ENCODE measurements at regions not wholly inside any gene's neighbourhood (a gene's known extent, or its start where the extent isn't known, plus 50 kb on each side); places are given as distances from the start of the nearest gene placed in this dataset.

DNA sequence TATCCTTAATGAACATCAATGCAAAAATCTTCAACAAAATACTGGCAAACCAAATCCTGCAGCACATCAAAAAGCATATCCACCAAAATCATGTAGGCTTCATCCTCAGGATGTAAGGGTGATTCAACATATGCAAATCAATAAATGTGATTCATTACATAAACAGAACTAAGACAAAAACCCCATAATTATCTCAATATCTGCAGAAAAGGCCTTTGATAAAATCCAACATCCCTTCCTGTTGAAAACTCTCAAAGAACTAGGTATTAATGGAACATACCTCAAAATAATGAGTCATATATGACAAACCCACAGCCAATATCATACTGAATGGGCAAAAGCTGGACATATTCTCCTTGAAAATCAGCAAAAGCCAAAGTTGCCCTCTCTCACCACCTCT, 54.6 kb upstream of the DEPDC1 start:
- no peak overlapping the region for H3K27ac ChIP-seq

DNA sequence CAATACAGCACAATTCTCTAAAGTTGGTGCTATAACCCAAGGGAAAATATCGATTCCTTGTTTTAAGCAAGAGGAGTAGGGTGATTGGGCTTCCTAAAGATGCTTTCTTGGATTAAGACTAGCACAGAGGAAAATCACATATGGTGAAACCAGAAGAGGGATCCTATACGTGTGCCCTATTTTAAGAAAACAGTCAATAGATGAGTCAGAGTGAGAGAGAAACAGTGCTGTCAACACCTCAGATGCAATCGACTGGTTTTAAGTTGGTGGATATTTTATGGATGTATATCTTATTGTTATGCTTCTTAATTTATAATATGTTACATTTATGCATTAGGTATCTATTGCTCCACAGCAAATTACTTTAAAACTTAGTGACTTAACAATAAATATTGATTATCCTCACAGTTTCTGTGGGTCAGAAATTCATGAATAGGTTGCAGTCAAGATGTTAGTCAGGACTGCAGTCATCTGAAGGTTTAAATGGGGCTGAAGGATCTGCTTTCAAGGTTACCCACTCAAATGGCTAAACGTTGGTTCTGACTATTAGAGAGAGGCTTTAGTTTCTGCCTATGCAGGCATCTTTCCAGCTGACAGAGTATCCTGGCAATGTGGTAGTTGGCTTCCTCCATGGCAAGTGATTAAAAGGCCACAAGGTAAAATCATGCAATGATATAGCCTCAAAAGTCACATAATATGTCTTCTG, 61.6 kb upstream of the DEPDC1 start:
- H3K4me3 ChIP-seq: no peak overlapping the region
- no peak overlapping the region for H3K27ac ChIP-seq

More for the DNA sequence above, 54.6 kb upstream of the DEPDC1 start:
- no peak overlapping the region for H3K4me3 ChIP-seq

GRCh38 chr1:68565923-68566322, 69.0 kb upstream of the DEPDC1 start:
- Histone ChIP-seq H3K4me3 (no peak overlapping the region), H3K27ac (no peak overlapping the region)

DNA sequence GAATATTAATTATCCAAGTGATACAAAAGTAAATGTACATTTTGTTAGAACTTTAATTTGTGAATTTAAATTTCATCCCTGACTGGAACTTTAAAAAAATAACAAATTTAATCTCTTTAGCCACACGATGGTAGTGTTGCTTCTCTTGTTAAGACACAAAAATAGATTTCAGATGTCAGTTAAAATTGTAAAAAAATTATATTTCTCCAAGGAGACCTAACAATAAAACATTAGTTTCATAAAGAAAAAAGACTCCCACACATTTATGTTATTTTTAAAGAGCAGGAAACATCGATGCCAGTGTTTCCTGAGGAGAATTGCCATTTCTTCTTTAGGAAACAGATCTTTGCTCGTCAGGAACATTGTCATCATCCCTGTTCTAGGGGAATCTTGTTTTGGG, 74.0 kb upstream of the DEPDC1 start:
- Histone ChIP-seq H3K27ac (peak overlapping the region in 2 of 21 experiments; percentile 0 to 66), H3K4me3 (no peak overlapping the region)

DNA sequence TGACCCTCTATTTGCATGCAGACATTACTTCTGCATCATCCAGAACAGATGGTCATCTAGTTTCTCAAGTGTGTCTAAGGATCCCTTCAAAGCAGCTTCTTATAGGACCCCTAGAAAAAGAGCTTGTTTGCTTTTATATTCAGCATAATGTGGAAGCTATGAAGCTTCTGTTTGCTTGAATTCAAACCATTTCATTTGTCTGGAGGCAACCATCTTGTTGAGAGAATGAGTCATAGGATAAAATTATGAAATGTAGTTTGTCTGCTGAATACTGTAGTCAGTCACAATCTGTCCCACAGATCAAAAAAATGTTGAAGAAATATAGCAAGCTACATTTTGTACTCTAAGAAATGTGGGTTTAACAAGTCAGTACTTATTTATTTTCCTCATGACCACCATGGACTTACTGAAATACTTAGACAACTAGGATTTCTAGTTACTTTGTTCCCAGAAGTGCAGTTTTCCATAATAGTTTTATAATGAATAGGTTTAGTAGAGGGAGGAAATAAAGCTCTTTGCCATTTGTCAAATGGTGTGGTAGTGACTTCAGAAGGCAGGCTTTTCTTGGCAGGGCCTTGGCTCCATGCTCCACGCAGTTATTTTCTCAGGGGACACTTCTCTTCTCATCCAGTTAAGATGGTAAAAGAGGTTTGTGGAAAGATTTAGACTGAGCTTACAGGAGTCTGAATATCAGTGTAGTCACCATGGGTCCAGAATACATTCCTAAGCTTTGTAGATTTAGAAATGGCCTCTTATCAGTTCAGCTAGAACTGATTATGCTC, 74.8 kb upstream of the DEPDC1 start:
- peak overlapping the region in 8 of 21 experiments; percentile 0 to 66 (median 30) for H3K27ac ChIP-seq
- H3K4me3 ChIP-seq: no peak overlapping the region

DNA sequence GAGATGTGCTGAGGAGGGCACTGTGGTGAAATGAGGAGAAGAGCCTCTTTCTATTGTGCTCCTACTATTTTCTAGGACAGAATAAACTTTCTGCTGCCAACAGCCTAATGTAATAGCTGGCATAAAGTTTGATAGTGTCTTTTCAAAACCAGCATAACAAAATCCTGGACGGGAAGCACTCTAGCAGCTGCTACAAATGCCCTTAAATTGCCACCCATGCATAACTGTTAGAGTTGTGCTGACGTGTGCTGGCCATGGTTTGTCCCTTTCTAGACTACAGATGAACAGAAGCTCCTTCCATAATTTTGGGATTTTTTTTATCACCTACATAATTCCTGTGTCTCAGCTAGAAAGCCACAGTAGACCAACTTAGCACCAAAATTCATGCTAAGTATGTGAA, 88.5 kb upstream of the DEPDC1 start:
- H3K4me3 ChIP-seq: no peak overlapping the region
- no peak overlapping the region for H3K27ac ChIP-seq

- no peak overlapping the region for H3K27ac ChIP-seq
- H3K4me3 ChIP-seq: no peak overlapping the region
Observed at GRCh38 chr1:68586766-68587165, 89.9 kb upstream of the DEPDC1 start.

- Histone ChIP-seq H3K27ac (no peak overlapping the region), H3K4me3 (no peak overlapping the region)
Observed at GRCh38 chr1:68588304-68588703, 91.4 kb upstream of the DEPDC1 start.

DNA sequence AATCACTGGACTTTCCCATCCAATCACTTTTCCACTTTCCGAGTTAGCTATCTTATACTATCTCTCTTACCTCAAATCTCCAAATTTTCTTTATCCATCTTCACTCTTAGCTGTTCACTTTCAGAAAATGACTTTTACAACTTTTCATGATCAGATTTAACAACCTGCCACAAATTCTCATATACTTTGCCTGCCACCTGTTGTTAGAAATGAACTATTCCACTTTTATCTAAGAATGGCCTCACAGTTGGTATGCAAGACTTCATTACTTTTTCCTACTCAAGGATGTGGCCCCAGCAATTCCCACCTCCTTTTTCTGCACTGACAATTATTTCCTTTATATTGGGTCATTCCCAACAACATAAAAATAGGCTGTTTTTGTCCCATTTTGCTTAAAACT, 93.6 kb upstream of the DEPDC1 start:
- Histone ChIP-seq H3K4me3 (no peak overlapping the region), H3K27ac (no peak overlapping the region)

- no peak overlapping the region for H3K4me3 ChIP-seq
- no peak overlapping the region for H3K27ac ChIP-seq
Observed at GRCh38 chr1:68594851-68595250, 98.0 kb upstream of the DEPDC1 start.

GRCh38 chr1:68600049-68600661, 103.3 kb upstream of the DEPDC1 start:
- no peak overlapping the region for H3K27ac ChIP-seq
- no peak overlapping the region for H3K4me3 ChIP-seq

- Histone ChIP-seq H3K27ac (no peak overlapping the region), H3K4me3 (no peak overlapping the region)
Observed at GRCh38 chr1:68608289-68608688, 111.4 kb upstream of the DEPDC1 start.

DNA sequence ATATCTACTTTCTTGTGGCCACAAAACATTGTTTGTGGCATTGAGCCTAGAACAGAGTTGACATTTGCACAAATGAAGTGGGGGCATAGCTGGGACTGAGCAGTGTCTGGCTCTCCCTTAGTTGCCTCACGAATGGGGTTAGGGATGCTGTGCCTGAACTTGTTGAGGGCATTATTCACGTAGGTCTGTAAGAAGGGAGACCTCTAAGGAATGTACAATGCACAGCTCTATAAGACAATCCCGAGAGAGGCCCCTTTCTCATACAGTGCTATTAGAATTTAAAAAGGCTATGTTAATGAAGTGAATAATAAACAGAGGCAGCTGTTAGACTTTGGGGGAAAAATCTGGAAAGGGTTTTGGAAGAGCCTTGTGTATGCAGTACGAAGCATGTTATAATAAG, 118.4 kb upstream of the DEPDC1 start:
- H3K4me3 ChIP-seq: no peak overlapping the region

DNA sequence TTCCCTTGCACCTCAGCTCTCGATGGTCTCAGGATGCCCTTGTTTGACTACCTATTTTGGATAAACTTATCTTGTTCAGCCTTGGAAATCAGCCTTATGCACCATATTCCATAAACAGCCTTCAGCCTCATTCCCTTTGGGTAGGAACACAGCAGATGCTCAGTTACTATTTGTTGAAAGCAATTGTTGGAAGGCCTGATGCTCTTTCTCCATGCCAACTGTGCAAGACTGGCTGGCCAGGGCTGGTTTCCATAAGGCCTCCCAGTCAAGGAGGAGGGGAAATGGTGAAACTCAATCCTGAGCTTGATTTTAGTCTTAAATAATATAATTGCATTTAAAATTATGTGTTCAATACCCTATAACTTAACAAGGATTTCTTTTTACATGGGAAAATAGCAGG, 121.1 kb upstream of the DEPDC1 start:
- Histone ChIP-seq H3K27ac (no peak overlapping the region), H3K4me3 (no peak overlapping the region)

More for the DNA sequence above, 118.4 kb upstream of the DEPDC1 start:
- H3K27ac ChIP-seq: no peak overlapping the region

DNA sequence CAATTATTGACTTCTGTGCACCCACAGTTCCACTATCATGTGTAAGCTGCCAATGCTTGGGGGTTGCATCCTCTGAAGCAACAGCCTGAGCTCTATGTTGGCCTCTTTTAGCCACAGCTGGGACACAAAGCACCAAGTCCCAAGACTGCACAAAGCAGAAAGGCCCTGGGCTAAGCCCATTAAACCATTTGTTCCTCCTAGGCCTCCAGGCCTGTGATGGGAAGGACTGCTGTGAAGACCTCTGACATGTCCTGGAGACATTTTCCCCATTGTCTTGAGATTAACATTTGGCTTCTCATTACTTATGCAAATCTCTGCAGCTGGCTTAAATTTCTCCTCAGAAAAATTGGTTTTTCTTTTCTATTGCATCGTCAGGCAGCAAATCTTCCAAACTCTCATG, 123.7 kb upstream of the DEPDC1 start:
- H3K4me3 ChIP-seq: no peak overlapping the region
- no peak overlapping the region for H3K27ac ChIP-seq

- Histone ChIP-seq H3K4me3 (no peak overlapping the region), H3K27ac (no peak overlapping the region)
Observed at GRCh38 chr1:68623700-68624099, 126.8 kb upstream of the DEPDC1 start.

DNA sequence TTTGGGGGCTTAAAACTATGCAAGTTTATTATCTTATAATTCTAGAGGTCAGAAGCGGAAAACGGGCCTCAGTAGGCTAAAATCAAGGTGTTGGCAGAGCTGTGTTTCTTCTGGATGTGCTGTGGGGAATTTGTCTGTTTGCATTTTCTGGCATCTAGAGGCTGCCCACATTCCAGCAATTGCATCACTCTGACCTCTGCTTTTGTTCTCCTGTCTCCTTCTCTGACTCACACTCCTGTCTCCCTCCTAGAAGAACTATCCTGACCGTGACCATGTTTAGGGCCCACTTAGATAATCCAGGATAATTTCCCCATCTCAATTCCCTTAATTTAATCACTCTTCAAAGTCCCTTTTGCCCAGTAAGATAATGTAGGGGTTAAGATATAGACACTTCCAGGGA, 127.4 kb upstream of the DEPDC1 start:
- Histone ChIP-seq H3K4me3 (no peak overlapping the region), H3K27ac (no peak overlapping the region)

GRCh38 chr1:68625624-68626023, 128.7 kb upstream of the DEPDC1 start:
- no peak overlapping the region for H3K27ac ChIP-seq
- no peak overlapping the region for H3K4me3 ChIP-seq

GRCh38 chr1:68633141-68633919, 136.4 kb upstream of the DEPDC1 start:
- Histone ChIP-seq H3K27ac (no peak overlapping the region), H3K4me3 (no peak overlapping the region)

- Histone ChIP-seq H3K27ac (no peak overlapping the region), H3K4me3 (no peak overlapping the region)
Observed at GRCh38 chr1:68644504-68644903, 147.6 kb upstream of the DEPDC1 start.

All from skin epidermis (tissue), 12 donors.